ENCODE measurements at regions not wholly inside any gene's neighbourhood (a gene's known extent, or its start where the extent isn't known, plus 50 kb on each side); places are given as distances from the start of the nearest gene placed in this dataset.
"Not testable (repeated sequence)": the region's sequence is repeated elsewhere in the genome, so short reads cannot be mapped to it uniquely, and the experiment has no call there.

GRCh38 chr14:37820810-37821209 is 225.4 kb downstream of the TTC6 start:
- TF ChIP-seq CTCF (conservative IDR thresholded peaks at IDR 0.05; ENCODE audit: low read length); EZH2phosphoT487 (IDR thresholded peaks at IDR 0.05; ENCODE audit: borderline replicate concordance, low read depth, low read length): not testable (repeated sequence)
